ENCODE measurements at regions not wholly inside any gene's neighbourhood (a gene's known extent, or its start where the extent isn't known, plus 50 kb on each side); places are given as distances from the start of the nearest gene placed in this dataset.

- H3K23me2 ChIP-seq (ENCODE audit: low read depth, low read length), result no peaks in the 10 kb centered on the region
Measured at GRCh38 chr4:187188118-187188517, 464.5 kb upstream of the FAT1 start.

More at GRCh38 chr4:187188118-187188517, 464.5 kb upstream of the FAT1 start:
- Histone ChIP-seq H3K79me2 (ENCODE audit: control insufficient read depth in 1 of 2, insufficient read depth in 2 of 2, low read length in 2 of 2) (no peaks in the 10 kb centered on the region), H4K8ac (ENCODE audit: extremely low read depth, insufficient read depth, low read length) (no peak overlapping the region; the same call in 1 of the 2 replicates), H2BK5ac (ENCODE audit: low read depth, low read length) (no peak overlapping the region), H3K4me1 (replicated peaks in 1 of 4; ENCODE audit: control insufficient read depth in 3 of 4, insufficient read depth in 4 of 4, low read length in 3 of 4) (no peaks in the 10 kb centered on the region), H3K14ac (ENCODE audit: insufficient read length) (no peak overlapping the region), H3K27me3 (replicated peaks in 1 of 4; ENCODE audit: control insufficient read depth in 3 of 4, extremely low read depth in 1 of 4, insufficient read depth in 3 of 4, low read length in 3 of 4) (no peaks in the 10 kb centered on the region), H3K18ac (ENCODE audit: extremely low read depth, low read length) (no peak overlapping the region), H3K9me3 (ENCODE audit: insufficient read depth in 2 of 2, low read depth in 1 of 2, low read length in 1 of 2) (no peaks in the 10 kb centered on the region), H3K23ac (ENCODE audit: insufficient read length) (no peak overlapping the region), H3K4ac (replicated peaks; ENCODE audit: insufficient read length, low read depth, low read length) (no peak overlapping the region), H3K9ac (replicated peaks in 1 of 4; ENCODE audit: extremely low read depth in 1 of 4, low read depth in 3 of 4, low read length in 3 of 4) (no peak overlapping the region), H3K4me2 (ENCODE audit: insufficient read depth in 1 of 2, low read depth in 2 of 2, low read length in 2 of 2) (no peak overlapping the region), H3K36me3 (ENCODE audit: control insufficient read depth in 2 of 4, insufficient read depth in 4 of 4, low read length in 3 of 4) (no peaks in the 10 kb centered on the region), H2AK5ac (ENCODE audit: low read depth, low read length) (no peak overlapping the region), H4K5ac (ENCODE audit: insufficient read length, low read depth, low read length) (no peak overlapping the region), H2AFZ (ENCODE audit: low read length) (no peak overlapping the region), H3K27ac (ENCODE audit: low read depth, low read length) (no peak overlapping the region), H4K91ac (replicated peaks; ENCODE audit: insufficient read length, low read length) (no peak overlapping the region), H3K79me1 (ENCODE audit: low read depth, low read length) (no peaks in the 10 kb centered on the region), H4K20me1 (replicated peaks in 1 of 2; ENCODE audit: control insufficient read depth in 1 of 2, insufficient read depth in 2 of 2, low read length in 2 of 2) (no peaks in the 10 kb centered on the region), H2BK12ac (ENCODE audit: low read depth, low read length) (no peak overlapping the region), H2BK120ac (replicated peaks; ENCODE audit: low read depth, low read length) (no peak overlapping the region), H3K4me3 (ENCODE audit: extremely low read depth in 1 of 4, insufficient read depth in 2 of 4, low read depth in 3 of 4, low read length in 4 of 4) (no peak overlapping the region), H2BK15ac (ENCODE audit: low read length) (no peak overlapping the region), H3K56ac (replicated peaks; ENCODE audit: insufficient read length, low read depth, low read length) (no peak overlapping the region), H2BK20ac (ENCODE audit: low read length) (no peak overlapping the region)
- no peak for TF ChIP-seq KDM4A (IDR thresholded peaks at IDR 0.05; ENCODE audit: low read depth, low read length, severe bottlenecking)
- no peak for TF ChIP-seq CBX8 (IDR thresholded peaks at IDR 0.05; ENCODE audit: borderline replicate concordance, low read depth, low read length)
- TF ChIP-seq EGR1 (IDR thresholded peaks at IDR 0.05; ENCODE audit: borderline replicate concordance, low read depth, low read length), result no peak
- TF ChIP-seq ASH2L (IDR thresholded peaks at IDR 0.05; ENCODE audit: low read length), result no peak
- no peak for TF ChIP-seq RNF2 (IDR thresholded peaks at IDR 0.05; ENCODE audit: borderline replicate concordance, low read depth, low read length, missing control alignments, poor library complexity, severe bottlenecking)
- TF ChIP-seq USF2 (IDR thresholded peaks at IDR 0.05; ENCODE audit: low read length), result no peak
- TF ChIP-seq TEAD4 (IDR thresholded peaks at IDR 0.05; ENCODE audit: low read depth, low read length), result no peak
- no peak for TF ChIP-seq TAF7 (optimal IDR thresholded peaks at IDR 0.05; ENCODE audit: borderline replicate concordance, low read depth, low read length)
- no peak for TF ChIP-seq SUZ12 (IDR thresholded peaks at IDR 0.05; ENCODE audit: low read length)
- no peak for TF ChIP-seq CHD2 (IDR thresholded peaks at IDR 0.05; ENCODE audit: low read length)
- FAIRE-seq (no peak), DNase-seq (ENCODE audit: low read depth in 1 of 2, low spot score in 2 of 2) (no peak)
- ChIA-PET POLR2A (ENCODE audit: partially characterized antibody) (no interaction called here), CTCF (ENCODE audit: partially characterized antibody) (no interaction called here)
- 87% methylated on average over 7 of the region's 7 CpGs; no CpG with 5 or more reads in 1 of the 2 experiments for WGBS, 2 experiments (ENCODE audit: extremely low coverage in 1 of 2, insufficient coverage in 1 of 2, insufficient read length in 1 of 2, insufficient replicate concordance in 2 of 2, low coverage in 1 of 2, low lambda C conversion rate in 2 of 2, missing lambda C conversion rate in 1 of 2)

All from H1 (cell line).